ENCODE measurements at regions not wholly inside any gene's neighbourhood (a gene's known extent, or its start where the extent isn't known, plus 50 kb on each side); places are given as distances from the start of the nearest gene placed in this dataset.

DNA sequence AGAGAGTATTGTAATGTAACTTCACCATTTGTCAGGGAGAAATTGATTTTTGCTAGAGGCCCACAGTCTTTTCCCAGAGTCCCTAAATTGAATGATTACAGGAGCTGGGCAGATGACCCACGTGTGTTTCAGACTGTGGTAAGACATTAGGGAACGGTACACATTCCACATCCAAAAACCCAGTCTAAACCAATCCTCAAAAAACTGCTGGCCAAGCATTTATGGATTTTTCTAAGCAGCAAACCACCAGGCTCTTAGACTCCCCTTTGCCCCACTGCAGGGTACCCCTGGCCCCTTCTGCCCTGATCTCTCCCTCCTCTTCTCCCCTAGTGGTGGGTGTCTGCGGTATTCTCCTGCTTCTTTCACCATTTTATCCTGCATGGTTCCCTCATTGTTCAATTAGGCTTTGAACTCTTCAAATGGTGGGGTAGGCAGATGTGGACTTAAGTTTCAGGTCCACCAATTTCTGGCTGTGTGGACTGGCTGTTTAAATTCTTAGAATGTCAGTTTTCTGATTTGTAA is 135.5 kb upstream of the SORCS3 start:
- no peak for DNase-seq (ENCODE audit: low read depth in 2 of 3, low spot score in 2 of 3)

DNA sequence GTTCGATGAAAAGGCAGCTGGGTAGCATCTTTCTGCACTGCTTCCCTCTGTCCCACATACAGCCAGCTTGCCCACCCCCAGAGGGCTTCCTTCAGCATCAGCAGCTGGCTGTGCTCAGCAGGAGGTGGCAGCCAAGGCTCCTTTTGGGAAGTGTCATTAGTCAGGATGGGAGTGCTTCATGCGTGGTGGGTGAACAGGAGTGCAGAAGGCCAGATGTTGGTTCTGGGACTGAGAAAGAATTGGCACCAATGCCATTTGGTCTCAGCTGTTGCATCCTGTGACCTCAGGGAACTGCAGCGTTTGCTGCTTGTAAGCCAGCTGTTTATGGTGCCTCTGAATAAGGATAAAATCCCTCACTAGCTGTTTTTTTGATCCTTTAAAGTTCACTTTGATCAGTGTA is 131.1 kb upstream of the SORCS3 start:
- DNase-seq (ENCODE audit: low read depth in 2 of 3, low spot score in 2 of 3) = no peak

DNA sequence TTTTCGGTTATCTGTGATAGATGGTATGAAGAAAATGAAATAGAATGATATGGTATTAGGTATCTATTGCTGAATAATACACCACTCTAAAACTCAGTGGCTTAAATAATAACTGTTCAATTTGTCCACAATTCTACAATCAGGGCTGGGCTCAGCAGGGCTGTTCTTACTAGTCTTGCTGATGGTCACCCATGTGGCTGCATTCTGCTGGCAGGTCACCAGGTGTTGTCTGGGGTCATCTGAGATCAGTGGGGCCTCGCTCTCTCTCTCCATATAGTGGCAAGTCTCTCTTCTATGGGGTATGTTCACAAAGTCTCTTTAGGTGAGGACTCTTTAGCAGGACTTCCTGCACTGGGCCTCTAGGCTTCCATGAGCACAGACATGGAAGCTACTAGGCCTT is 130.4 kb upstream of the SORCS3 start:
- DNase-seq (ENCODE audit: low read depth in 2 of 3, low spot score in 2 of 3) = no peak

DNA sequence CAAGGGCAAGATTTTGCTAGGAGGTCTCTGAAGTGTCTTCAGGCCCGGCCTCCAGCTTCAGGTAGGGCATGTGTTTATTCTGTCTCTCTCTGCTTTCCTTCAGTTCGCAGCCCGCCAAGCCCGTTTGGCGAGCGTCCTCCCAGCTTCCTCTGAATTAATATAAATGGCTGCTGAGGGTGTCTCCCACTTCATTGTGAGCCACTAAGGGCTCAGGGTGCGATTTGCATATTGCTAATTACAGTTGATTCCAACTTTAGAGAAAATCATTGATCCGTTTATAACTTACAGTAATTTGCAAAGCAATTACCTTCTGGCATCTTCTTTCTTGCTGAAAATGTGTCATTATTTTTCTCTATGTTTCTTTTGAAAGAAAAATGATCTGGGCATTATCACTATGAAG is 128.3 kb upstream of the SORCS3 start:
- DNase-seq (ENCODE audit: low read depth in 2 of 3, low spot score in 2 of 3) = no peak

DNA sequence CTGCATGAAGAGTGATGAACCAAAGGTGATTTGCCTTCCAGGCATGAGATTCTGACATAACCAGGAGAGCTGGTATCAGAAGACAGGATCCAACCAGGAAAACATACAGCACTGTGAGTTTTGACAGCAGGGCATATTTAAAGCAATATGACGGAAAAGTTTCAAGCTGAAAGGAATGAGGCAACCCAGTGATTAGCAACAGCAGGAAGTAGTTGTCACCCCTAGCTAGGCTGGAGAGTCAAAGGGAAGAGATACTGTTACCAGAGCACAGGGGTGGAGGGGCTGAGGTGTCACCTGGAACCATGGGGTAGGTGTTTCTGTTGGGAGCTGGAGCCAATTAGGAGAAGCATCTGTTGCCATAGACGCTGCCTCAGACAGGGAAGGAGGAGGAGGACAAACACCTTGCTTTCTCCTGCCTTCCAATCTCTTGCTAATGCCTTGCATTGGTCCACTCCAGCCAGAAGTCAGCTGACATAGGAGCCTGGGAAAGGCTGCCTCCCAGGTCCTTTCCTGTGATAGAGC is 125.4 kb upstream of the SORCS3 start:
- DNase-seq (ENCODE audit: low read depth in 2 of 3, low spot score in 2 of 3) = no peak

DNA sequence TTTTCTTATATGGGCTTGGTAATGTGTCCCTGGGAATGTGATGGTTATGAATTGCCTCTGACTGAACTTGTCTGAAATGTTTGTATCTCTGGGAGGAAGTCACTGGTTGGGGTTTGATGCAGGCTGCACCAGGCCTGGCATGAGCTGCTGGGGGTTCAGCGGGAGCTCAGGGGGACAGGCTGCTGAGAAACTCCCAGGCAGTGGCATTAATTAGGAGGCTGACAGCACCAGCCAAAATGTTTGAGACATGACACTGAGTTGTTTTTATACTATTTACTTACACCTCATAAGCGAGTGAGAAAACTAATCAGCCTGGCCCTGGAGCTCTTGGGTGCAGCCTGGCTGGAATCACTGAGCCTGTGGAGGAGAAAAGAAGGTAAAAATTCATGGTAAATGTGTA is 124.1 kb upstream of the SORCS3 start:
- DNase-seq (ENCODE audit: low read depth in 2 of 3, low spot score in 2 of 3) = no peak

DNA sequence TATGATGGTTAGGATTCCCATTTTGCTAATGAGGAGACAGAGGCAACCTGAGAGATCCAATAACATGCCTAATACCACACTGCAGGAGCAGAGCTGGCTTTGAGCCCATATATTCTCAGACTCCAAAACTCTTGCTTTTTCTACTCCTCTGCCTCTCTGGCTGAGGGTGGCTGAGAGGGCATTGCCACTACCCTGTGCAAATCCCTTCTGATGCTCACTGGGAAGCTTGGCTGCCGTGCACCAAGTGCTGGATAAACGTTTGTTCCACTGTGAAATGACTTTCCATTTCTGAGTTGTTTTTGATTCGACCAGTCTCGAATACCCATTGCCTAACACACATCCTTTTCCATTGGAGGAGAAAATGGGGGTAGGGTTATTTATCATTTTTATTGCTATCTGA is 123.1 kb upstream of the SORCS3 start:
- no peak for DNase-seq (ENCODE audit: low read depth in 2 of 3, low spot score in 2 of 3)

DNA sequence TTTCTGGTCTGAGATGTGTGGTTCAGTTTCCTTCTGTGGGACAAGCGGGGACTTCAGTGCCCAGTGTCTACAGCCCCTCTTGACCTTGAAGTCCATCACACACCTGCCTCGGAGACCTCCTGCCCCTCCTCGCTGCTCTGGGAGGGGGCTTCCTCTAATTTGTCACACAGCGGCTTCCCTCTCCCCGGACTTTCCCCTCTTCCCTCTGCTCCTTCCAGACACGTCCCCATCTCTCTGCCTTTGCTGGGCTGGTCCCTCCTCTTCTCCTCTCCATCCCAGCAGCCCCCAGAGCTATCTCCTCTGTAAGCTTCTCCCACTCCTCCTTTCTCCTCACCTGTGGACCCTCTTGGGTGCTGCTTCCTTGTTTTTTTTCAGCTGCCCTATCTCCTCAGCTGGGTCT is 122.2 kb upstream of the SORCS3 start:
- DNase-seq (ENCODE audit: low read depth in 2 of 3, low spot score in 2 of 3) = no peak

DNA sequence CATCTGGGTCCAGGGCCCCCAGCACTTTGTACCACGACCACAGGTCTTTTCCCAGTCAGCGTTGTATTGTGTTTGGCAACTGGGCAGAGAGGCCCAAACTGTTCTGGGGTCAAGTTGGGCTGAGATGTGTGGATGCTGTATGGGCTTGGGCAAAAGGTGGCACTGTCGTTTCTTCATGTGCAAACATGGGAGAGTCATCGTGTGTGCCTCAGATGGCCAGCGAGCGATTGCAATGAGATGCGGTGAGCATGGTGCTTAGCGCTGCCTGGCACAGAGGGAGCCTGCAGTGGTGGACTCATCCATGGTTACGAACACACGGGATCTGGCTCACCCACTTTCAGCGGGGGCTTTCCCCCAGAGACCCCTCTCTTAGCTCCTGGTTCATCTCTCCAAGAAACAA is 120.4 kb upstream of the SORCS3 start:
- no peak for DNase-seq (ENCODE audit: low read depth in 2 of 3, low spot score in 2 of 3)

DNA sequence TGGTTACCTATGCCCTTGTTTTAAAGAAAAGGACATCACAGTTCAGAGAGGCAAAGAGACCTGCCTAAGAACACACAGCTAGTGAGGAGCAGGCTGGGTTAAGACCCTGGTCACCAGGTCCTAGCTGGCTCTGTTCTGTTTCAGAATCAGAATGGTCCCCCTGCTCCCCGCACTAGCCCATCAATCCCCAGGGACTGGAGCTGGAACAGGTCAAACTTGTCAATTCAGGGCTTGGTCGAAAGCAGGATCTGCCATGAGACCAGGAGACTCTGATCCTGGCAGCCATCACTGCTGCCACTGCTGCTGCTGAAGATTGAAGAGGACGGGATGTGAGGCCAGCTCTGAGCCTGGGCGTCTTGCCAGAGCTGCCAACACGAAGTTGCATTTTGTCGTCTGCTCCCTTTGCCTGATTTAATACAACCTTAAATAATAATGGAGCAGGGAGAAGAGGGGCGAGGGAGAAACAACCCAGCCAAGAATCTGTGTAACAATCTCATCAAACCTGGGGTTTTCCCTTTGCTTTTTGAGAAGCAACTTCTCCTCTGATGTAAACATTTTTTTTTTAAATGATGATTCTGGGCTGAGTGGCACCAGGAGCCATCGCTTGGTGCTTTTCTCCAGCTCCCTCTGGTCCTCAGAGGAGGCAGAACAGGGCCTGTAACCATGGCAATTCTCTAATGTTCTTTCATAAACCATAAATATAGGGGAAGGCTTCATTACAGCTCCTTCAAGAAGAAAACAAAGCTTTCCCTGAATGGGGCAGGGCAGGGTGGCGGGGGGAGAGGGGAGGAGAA is 119.0 kb upstream of the SORCS3 start:
- DNase-seq (ENCODE audit: low read depth in 2 of 3, low spot score in 2 of 3) = no peak

DNA sequence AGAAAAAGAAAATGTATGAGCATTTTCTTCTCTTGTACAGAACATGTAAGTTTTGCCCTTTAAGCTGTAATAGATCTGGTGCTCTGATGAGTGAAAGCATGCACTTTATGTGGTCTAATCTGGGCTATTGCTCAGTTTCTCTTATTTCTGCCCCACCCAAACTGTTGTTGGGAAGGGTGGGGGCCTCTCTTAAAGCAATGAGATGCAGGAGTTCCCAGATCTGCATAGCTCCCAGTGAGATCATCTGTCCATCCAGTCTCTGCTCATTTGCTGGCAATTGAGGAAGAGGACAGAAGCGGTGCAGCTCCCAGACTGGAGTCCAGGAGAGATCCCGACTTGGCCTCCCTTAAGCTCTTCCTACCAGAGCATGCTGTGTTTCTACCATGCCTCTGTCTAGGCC is 114.9 kb upstream of the SORCS3 start:
- DNase-seq (ENCODE audit: low read depth in 2 of 3, low spot score in 2 of 3) = no peak

DNA sequence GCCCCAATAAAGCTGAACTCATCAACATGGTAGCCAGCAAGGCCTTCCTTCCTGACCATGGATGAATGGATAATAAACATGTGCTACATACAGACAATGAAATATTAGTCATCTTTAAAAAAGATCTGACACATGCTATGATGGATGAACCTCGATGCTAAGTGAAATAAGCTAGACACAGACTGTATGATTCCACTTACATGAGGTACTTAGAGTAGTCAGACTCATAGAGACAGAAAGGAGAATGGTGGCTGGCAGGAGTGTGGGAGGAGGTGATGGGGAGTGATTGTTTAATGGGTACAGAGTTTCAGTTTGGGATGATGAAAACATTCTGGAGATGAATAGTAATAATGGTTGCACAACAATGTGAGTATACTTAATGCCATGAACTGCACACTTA is 114.1 kb upstream of the SORCS3 start:
- no peak for DNase-seq (ENCODE audit: low read depth in 2 of 3, low spot score in 2 of 3)

DNA sequence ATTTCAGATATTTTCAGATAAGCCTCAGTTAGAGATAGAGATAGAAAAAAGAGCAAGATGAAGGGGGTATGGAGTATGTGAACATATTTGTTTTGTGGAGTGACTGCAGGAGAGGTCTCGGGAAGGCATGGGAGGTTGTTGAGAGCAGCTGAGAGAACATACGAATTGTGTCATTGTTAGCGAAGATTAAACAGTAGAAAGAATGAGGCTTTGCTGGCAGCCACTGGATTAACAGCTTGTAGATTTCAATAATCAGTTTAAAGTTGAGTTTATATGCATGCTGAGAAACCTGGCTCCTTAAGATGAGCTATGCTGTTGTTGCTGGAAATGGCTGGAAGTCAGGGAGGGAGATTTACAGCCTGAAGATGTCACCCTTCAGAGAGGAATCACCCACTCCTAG is 100.9 kb upstream of the SORCS3 start:
- no peak for DNase-seq (ENCODE audit: low read depth in 2 of 3, low spot score in 2 of 3)

DNA sequence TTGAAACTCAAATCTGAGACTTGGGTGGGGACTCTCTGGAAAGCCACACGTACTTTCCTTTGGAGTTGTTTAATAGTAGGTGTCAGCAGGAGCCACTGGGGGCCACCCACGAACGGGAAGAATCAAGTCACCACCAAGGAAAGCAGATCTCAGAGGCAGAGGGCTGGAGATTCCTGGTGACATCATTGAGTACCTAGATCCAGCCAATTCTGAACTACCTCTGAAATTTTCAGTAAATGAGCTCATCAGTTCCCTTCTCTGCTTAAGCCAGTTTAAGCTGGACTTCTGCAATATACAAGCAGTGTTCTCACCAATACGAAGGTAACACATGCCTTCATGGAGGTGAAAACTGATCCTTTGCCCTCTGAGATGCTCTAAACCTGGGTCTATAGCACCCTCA is 99.3 kb upstream of the SORCS3 start:
- DNase-seq (ENCODE audit: low read depth in 2 of 3, low spot score in 2 of 3) = no peak

DNA sequence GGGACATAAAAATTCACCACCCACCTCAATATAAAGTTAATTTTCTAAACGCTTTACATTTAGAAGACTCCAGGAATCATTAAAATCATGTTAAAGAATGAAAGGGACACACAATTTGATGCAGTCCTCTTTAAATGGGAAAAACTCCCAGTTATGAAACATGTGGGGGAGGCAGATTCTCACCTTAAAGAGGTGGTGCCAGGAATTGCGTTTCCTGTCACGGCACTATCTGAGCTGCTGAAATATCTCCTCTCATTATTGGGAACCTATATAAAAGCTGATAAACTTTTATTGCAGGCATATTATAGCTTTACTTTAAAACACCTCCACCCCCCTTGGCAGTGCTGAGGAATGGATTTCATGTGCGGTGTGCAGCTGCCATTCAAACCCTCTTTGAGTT is 94.8 kb upstream of the SORCS3 start:
- DNase-seq (ENCODE audit: low read depth in 2 of 3, low spot score in 2 of 3) = no peak

DNA sequence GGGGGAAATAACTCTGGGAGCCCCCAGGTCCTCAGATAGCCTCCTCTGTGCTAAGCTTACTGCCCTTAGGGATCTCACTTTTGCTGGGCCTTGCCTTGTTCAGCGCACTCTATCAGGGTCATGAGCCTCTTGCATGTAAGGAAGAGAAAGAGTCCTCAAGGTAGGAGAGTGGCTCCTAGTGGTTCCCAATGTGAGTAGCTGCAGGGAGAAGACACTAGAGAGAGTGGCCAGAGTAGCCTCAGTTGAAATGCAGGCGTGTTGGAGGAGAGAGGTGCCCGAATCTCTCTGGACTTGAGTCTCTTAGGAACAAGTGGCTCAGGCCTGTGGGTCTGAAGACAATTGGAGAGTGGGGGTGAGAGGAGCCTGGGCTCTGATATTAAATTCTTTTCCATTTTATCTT is 94.3 kb upstream of the SORCS3 start:
- no peak for DNase-seq (ENCODE audit: low read depth in 2 of 3, low spot score in 2 of 3)

DNA sequence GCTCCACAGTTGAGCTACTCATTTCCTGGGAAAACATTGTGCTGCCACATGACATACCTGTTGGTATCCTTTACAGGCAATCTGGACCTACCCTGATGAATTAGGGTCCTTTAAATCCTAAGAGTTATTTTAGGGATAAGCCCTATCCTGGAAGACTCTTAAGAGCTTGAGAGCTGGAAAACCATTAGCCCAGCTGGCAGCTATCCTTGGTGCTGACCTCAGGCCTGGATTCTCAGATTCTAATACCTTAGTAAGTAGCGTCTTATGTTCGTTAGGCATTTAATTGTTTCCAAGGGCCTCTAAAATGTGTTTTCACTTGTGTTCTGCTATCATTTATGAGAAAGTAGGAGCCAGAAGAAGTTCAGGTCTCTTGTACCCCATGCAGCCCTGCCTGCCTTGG is 93.0 kb upstream of the SORCS3 start:
- DNase-seq (ENCODE audit: low read depth in 2 of 3, low spot score in 2 of 3) = no peak

DNA sequence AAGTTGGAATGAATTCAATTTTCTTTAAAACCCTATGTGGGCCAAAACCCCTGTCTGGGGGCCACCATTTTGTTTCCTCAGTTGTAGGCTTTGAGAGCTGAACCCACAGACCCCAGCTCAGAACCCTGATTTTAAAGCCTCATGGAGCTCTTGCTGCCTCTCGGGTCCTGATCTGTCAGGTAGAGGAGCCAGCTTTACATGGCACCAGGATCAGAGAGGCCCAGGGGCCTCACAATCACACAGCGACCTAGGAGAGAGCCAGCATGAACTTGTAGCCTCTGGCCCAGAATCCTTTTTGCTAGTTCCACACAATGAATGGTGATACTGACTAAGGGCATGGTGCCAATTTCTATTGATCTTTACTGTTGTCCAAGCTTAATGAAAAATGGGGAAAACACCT is 84.3 kb upstream of the SORCS3 start:
- no peak for DNase-seq (ENCODE audit: low read depth in 2 of 3, low spot score in 2 of 3)

DNA sequence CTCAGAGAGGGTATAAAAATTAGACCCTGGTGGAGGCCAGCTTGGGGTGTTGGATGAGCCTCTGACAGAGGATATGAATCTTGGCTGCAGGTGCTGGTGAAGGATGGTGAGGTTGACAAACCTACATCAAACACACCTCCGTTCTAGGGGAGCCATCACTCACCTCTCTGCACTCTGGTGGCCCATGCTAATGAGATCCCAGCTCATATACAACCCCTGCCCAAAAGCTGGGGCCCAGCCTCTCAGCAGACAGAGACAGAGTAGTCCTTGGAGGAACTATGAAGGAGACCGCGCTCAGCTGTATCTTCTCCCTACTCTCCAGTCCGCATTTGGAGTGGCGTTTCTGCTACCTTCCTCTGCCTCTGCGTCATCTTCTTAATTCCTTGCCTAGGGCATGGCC is 83.1 kb upstream of the SORCS3 start:
- DNase-seq (ENCODE audit: low read depth in 2 of 3, low spot score in 2 of 3) = no peak

DNA sequence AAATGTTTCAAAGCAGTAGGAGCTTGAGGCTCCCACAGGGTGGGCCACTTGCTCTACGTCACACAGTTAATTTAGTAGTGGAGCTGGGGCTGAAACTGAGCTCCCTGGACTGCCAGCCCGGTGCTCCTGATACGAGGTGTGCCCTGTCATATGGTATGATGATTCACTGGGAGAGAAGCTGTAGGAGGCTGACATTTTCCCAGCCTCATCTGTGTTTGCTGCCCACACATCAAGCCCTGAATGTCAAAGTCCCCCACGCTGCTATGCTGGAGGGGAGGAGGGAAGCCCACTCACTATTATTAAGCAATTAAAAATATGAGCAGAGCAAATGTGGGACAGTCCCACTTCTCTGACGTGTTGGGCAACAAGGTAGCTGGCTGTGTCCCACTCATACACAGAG is 81.2 kb upstream of the SORCS3 start:
- DNase-seq (ENCODE audit: low read depth in 2 of 3, low spot score in 2 of 3) = no peak

DNA sequence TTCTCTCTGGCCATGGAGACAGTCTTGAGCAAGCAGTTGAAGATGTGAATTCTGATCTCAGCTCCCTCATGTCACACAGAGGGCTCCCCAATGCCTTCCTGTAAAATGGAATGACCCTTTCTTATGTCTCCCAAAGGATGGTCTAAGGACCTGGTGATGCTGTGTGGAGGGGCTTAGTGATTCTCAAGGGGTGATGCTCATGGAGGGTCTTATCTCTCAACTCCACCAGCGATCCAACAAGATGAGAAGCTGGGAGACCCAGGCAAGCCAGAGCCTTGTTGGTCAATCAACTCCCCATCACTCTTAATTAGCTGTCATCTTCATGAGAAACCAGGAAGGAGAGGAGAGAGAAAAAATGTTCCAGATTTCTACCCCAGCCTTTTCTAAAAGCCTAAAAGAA is 78.0 kb upstream of the SORCS3 start:
- DNase-seq (ENCODE audit: low read depth in 2 of 3, low spot score in 2 of 3) = no peak

DNA sequence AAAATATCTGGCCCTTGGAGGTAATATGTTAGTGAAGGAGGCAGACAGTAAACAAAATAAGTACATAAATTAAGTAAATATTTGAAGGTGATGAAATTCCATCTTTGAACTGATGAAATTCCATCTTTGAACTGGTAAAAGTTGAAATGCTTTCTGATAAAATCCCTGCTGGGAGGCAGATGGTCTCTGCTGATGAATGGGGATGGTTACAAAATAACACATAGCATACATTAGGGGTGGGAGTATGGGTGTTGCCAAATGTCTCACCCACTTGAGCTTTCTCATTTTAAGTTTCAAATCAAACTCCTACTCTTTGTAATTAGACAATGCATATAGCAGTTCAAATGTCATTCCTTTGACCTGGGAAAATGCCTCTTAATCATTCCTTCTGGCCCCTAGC is 77.5 kb upstream of the SORCS3 start:
- no peak for DNase-seq (ENCODE audit: low read depth in 2 of 3, low spot score in 2 of 3)

DNA sequence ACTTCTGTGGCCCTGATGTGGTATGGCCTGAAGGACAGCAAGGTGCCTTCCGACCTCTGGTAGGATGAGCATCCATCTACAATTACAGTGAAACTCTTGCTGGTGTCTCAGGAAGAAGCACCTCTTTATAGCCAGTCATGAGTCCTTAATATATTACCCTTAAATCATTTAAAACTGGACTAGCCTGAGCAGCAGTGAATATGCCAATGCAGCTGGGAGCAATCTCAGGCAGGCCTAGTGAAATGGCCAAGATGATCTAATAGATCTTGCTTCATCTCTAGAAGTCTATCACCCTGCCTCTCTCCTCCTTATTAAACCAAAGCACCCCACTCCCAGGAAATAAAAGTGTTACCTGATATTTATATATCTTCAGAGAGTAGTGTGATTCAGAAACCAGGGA is 66.7 kb upstream of the SORCS3 start:
- no peak for DNase-seq (ENCODE audit: low read depth in 2 of 3, low spot score in 2 of 3)

Measured in activated CD8-positive, alpha-beta memory T cell treated with anti-CD3 and anti-CD28 coated beads for 48 hours (primary cell).